ENCODE measurements at regions not wholly inside any gene's neighbourhood (a gene's known extent, or its start where the extent isn't known, plus 50 kb on each side); places are given as distances from the start of the nearest gene placed in this dataset.
"Not testable (repeated sequence)": the region's sequence is repeated elsewhere in the genome, so short reads cannot be mapped to it uniquely, and the experiment has no call there.

GRCh38 chr6:58055465-58056176, 738.2 kb downstream of the PRIM2 start:
- H3K4me1 Mint-ChIP-seq (ENCODE audit: low read depth); H3K27me3 Mint-ChIP-seq; intact Hi-C loops (cut with micrococcal nuclease); DNase-seq; CTCF ChIA-PET; POLR2A ChIA-PET; H3K9me3 Mint-ChIP-seq; ATAC-seq; H3K4me3 Mint-ChIP-seq; H3K36me3 Mint-ChIP-seq (ENCODE audit: low read depth); H3K27ac Mint-ChIP-seq: not testable (repeated sequence)

- ATAC-seq; H3K4me3 Mint-ChIP-seq; DNase-seq; H3K36me3 Mint-ChIP-seq (ENCODE audit: low read depth); CTCF ChIA-PET; H3K27me3 Mint-ChIP-seq; H3K4me1 Mint-ChIP-seq (ENCODE audit: low read depth); intact Hi-C loops (cut with micrococcal nuclease); H3K27ac Mint-ChIP-seq; H3K9me3 Mint-ChIP-seq; POLR2A ChIA-PET: not testable (repeated sequence)
Measured at GRCh38 chr6:58059701-58060100, 742.3 kb downstream of the PRIM2 start.

GRCh38 chr6:58063542-58063941, 746.1 kb downstream of the PRIM2 start:
- H3K4me3 Mint-ChIP-seq; DNase-seq; H3K36me3 Mint-ChIP-seq (ENCODE audit: low read depth); ATAC-seq; intact Hi-C loops (cut with micrococcal nuclease); CTCF ChIA-PET; H3K27ac Mint-ChIP-seq; POLR2A ChIA-PET; H3K9me3 Mint-ChIP-seq; H3K4me1 Mint-ChIP-seq (ENCODE audit: low read depth); H3K27me3 Mint-ChIP-seq: not testable (repeated sequence)

- H3K36me3 Mint-ChIP-seq (ENCODE audit: low read depth); CTCF ChIA-PET; H3K27me3 Mint-ChIP-seq; H3K27ac Mint-ChIP-seq; POLR2A ChIA-PET; DNase-seq; H3K4me1 Mint-ChIP-seq (ENCODE audit: low read depth); H3K4me3 Mint-ChIP-seq; ATAC-seq; H3K9me3 Mint-ChIP-seq; intact Hi-C loops (cut with micrococcal nuclease): not testable (repeated sequence)
Measured at GRCh38 chr6:58067867-58068548, 750.6 kb downstream of the PRIM2 start.

GRCh38 chr6:58073263-58073662, 755.8 kb downstream of the PRIM2 start:
- Mint-ChIP-seq H3K27ac (no peak overlapping the region), H3K27me3 (no peaks in the 10 kb centered on the region), H3K36me3 (ENCODE audit: low read depth) (no peaks in the 10 kb centered on the region), H3K4me1 (ENCODE audit: low read depth) (no peaks in the 10 kb centered on the region), H3K4me3 (no peak overlapping the region), H3K9me3 (no peaks in the 10 kb centered on the region)
- POLR2A ChIA-PET: no interaction called here
- intact Hi-C loops (cut with micrococcal nuclease): no loop called here
- CTCF ChIA-PET: no interaction called here
- DNase-seq: no peak
- no peak for ATAC-seq
- TF ChIP-seq CTCF (IDR thresholded peaks at IDR 0.05): no peak

GRCh38 chr6:58090067-58090466, 772.6 kb downstream of the PRIM2 start:
- H3K27ac Mint-ChIP-seq; H3K4me3 Mint-ChIP-seq; H3K9me3 Mint-ChIP-seq; POLR2A ChIA-PET; ATAC-seq; DNase-seq; H3K36me3 Mint-ChIP-seq (ENCODE audit: low read depth); intact Hi-C loops (cut with micrococcal nuclease); CTCF ChIA-PET; H3K27me3 Mint-ChIP-seq; H3K4me1 Mint-ChIP-seq (ENCODE audit: low read depth): not testable (repeated sequence)

GRCh38 chr6:58097251-58097650, 779.8 kb downstream of the PRIM2 start:
- H3K36me3 Mint-ChIP-seq (ENCODE audit: low read depth); H3K27me3 Mint-ChIP-seq; DNase-seq; ATAC-seq; CTCF ChIA-PET; H3K27ac Mint-ChIP-seq; H3K4me3 Mint-ChIP-seq; intact Hi-C loops (cut with micrococcal nuclease); H3K4me1 Mint-ChIP-seq (ENCODE audit: low read depth); POLR2A ChIA-PET: not testable (repeated sequence)
- peaks cover 13% of the 10 kb centered on the region for H3K9me3 Mint-ChIP-seq

GRCh38 chr6:58113960-58114359, 796.5 kb downstream of the PRIM2 start:
- no peaks in the 10 kb centered on the region for H3K27me3 Mint-ChIP-seq

GRCh38 chr6:58117162-58117561, 799.7 kb downstream of the PRIM2 start:
- CTCF ChIA-PET; DNase-seq; H3K4me1 Mint-ChIP-seq (ENCODE audit: low read depth); H3K4me3 Mint-ChIP-seq; H3K27me3 Mint-ChIP-seq; ATAC-seq; H3K27ac Mint-ChIP-seq; H3K36me3 Mint-ChIP-seq (ENCODE audit: low read depth); POLR2A ChIA-PET; intact Hi-C loops (cut with micrococcal nuclease); H3K9me3 Mint-ChIP-seq: not testable (repeated sequence)

More at GRCh38 chr6:58113960-58114359, 796.5 kb downstream of the PRIM2 start:
- no peaks in the 10 kb centered on the region for H3K9me3 Mint-ChIP-seq
- no peak for TF ChIP-seq CTCF (IDR thresholded peaks at IDR 0.05)
- no peak overlapping the region for H3K4me3 Mint-ChIP-seq
- DNase-seq (no peak), ATAC-seq (no peak)
- ChIA-PET CTCF (no interaction called here), POLR2A (no interaction called here)
- no peaks in the 10 kb centered on the region for H3K4me1 Mint-ChIP-seq (ENCODE audit: low read depth)
- no peaks in the 10 kb centered on the region for H3K36me3 Mint-ChIP-seq (ENCODE audit: low read depth)
- intact Hi-C loops (cut with micrococcal nuclease): no loop called here
- H3K27ac Mint-ChIP-seq: no peak overlapping the region

- H3K9me3 Mint-ChIP-seq; CTCF ChIA-PET; H3K27me3 Mint-ChIP-seq; H3K4me3 Mint-ChIP-seq; H3K36me3 Mint-ChIP-seq (ENCODE audit: low read depth); POLR2A ChIA-PET; DNase-seq; intact Hi-C loops (cut with micrococcal nuclease); H3K4me1 Mint-ChIP-seq (ENCODE audit: low read depth); ATAC-seq; H3K27ac Mint-ChIP-seq: not testable (repeated sequence)
Measured at GRCh38 chr6:58121616-58122015, 804.2 kb downstream of the PRIM2 start.

All from activated CD8-positive, alpha-beta T cell treated with anti-CD3 and anti-CD28 coated beads for 36 hours (primary cell).